Right cardiac atrium (tissue), 5 donors: ENCODE measurements at regions not wholly inside any gene's neighbourhood (a gene's known extent, or its start where the extent isn't known, plus 50 kb on each side); places are given as distances from the start of the nearest gene placed in this dataset.
A peak's percentile ranks its signal among the peaks of the same experiment; 100 is the strongest.

Source experiments
- ATAC-seq, 2 donors: fragments of 200-7000 bp; cut with Tn5 transposase; one replicate each; pipeline versions ENCODE4 v1.8.0 to v1.9.1; 2020; ENCODE audit warnings: moderate library complexity in 2 of 2, mild to moderate bottlenecking in 1 of 2
- DNase-seq, 3 donors: peaks; one replicate each; pipeline ENCODE4 v3.0.0-alpha.2; 2020
- H3K27ac ChIP-seq: one replicate; pipeline ENCODE4 v1.5.1; 2013; ENCODE audit warnings: mild to moderate bottlenecking, low read length, control low read depth, moderate library complexity
- H3K27me3 ChIP-seq: one replicate; pipeline ENCODE4 v1.6.1; 2013; ENCODE audit not compliant: control insufficient read depth, insufficient read depth
- H3K4me1 ChIP-seq: one replicate; pipeline ENCODE4 v1.6.1; 2013; ENCODE audit warnings: low read length; ENCODE audit not compliant: control insufficient read depth, insufficient read depth
- H3K4me3 ChIP-seq: one replicate; pipeline ENCODE4 v1.5.1; 2013; ENCODE audit warnings: low read length, control low read depth
- H3K9me3 ChIP-seq: one replicate; pipeline ENCODE4 v1.6.1; 2013; ENCODE audit warnings: low read length; ENCODE audit not compliant: control insufficient read depth
- WGBS: extraction: QIAGEN DNeasy Blood & Tissue Kit; methylation state at CpG from one replicate; pipeline ENCODE4 v1.1.7; 2013; 5-methylcytosine and 5-hydroxymethylcytosine counted together
- intact Hi-C, 4 donors: fragments of 100-400 bp; cut with DNase I; formaldehyde crosslinking; loops; one replicate each; pipeline versions ENCODE4 v1.11.0 to v1.14.0; 2022 to 2023
- donor health status: healthy with polysubstance abuse.
- donor health status: DM: no; HTN: yes; CAD: no.
- donor health status: DM: no; HTN: no; CAD: no.
- donor health status: DM: no; HTN: yes; CAD: no; lungs with severe emphysema.
- donor health status: DM: yes; HTN: yes; CAD: no.

- no peaks in the 10 kb centered on the region for H3K9me3 ChIP-seq
- H3K27me3 ChIP-seq = no peaks in the 10 kb centered on the region
- no peak overlapping the region for H3K27ac ChIP-seq
- no peak overlapping the region for H3K4me3 ChIP-seq
- no peaks in the 10 kb centered on the region for H3K4me1 ChIP-seq
- WGBS = 65% methylated on average over 6 of the region's 6 CpGs
- intact Hi-C loops = no loop called here
- DNase-seq (peak; percentile 53 to 67 (median 65)), ATAC-seq (peak; percentile 92 to 95)
Observed at GRCh38 chr1:99580451-99580850, 65.5 kb upstream of the PALMD start.

- Histone ChIP-seq H3K4me1 (no peaks in the 10 kb centered on the region), H3K4me3 (no peak overlapping the region), H3K9me3 (no peaks in the 10 kb centered on the region), H3K27me3 (no peaks in the 10 kb centered on the region), H3K27ac (no peak overlapping the region)
- no peak for ATAC-seq
- no peak for DNase-seq
- 84% methylated on average over 4 of the region's 4 CpGs for WGBS
- intact Hi-C loops = no loop called here
Observed at GRCh38 chr1:99587008-99587407, 58.9 kb upstream of the PALMD start.

- intact Hi-C loops = no loop called here
- Histone ChIP-seq H3K9me3 (no peaks in the 10 kb centered on the region), H3K27ac (no peak overlapping the region), H3K4me3 (no peak overlapping the region), H3K27me3 (no peaks in the 10 kb centered on the region), H3K4me1 (no peaks in the 10 kb centered on the region)
- DNase-seq (no peak), ATAC-seq (peak; percentile 71 to 95)
- 76% methylated on average over 4 of the region's 4 CpGs for WGBS
Observed at GRCh38 chr1:99589186-99589636, 56.7 kb upstream of the PALMD start.

- intact Hi-C loops = no loop called here
- Histone ChIP-seq H3K4me3 (no peak overlapping the region), H3K27me3 (no peaks in the 10 kb centered on the region), H3K4me1 (no peaks in the 10 kb centered on the region), H3K27ac (peak overlapping the region; percentile 36), H3K9me3 (no peaks in the 10 kb centered on the region)
- peak; percentile 42 to 64 (median 62) for DNase-seq
- 33% methylated on average over 4 of the region's 4 CpGs for WGBS
- ATAC-seq = peak; percentile 64 to 70
Observed at GRCh38 chr1:99590578-99591209, 55.2 kb upstream of the PALMD start.

GRCh38 chr1:99591886-99592285, 54.0 kb upstream of the PALMD start:
- Histone ChIP-seq H3K4me3 (no peak overlapping the region), H3K27ac (no peak overlapping the region), H3K4me1 (no peaks in the 10 kb centered on the region), H3K9me3 (no peaks in the 10 kb centered on the region), H3K27me3 (no peaks in the 10 kb centered on the region)
- no peak for ATAC-seq
- intact Hi-C loops = no loop called here
- WGBS = 52% methylated on average over 1 of the region's 1 CpG
- no peak for DNase-seq

GRCh38 chr1:99594205-99594604, 51.7 kb upstream of the PALMD start:
- Histone ChIP-seq H3K27ac (no peak overlapping the region), H3K4me3 (no peak overlapping the region), H3K4me1 (no peaks in the 10 kb centered on the region), H3K9me3 (no peaks in the 10 kb centered on the region), H3K27me3 (no peaks in the 10 kb centered on the region)
- intact Hi-C loops = no loop called here
- peak in 1 of 2 donors; percentile 63 for ATAC-seq
- no peak for DNase-seq
- WGBS = 46% methylated on average over 2 of the region's 2 CpGs

- Histone ChIP-seq H3K27me3 (no peaks in the 10 kb centered on the region), H3K9me3 (no peaks in the 10 kb centered on the region), H3K4me3 (no peak overlapping the region), H3K27ac (no peak overlapping the region), H3K4me1 (peaks cover 2% of the 10 kb centered on the region)
- no peak for ATAC-seq
- intact Hi-C loops = no loop called here
- DNase-seq = no peak
Observed at GRCh38 chr1:99595041-99595440, 50.9 kb upstream of the PALMD start.

GRCh38 chr1:99595441-99595840, 50.5 kb upstream of the PALMD start:
- no peak for ATAC-seq

More at GRCh38 chr1:99595441-99595840, 50.5 kb upstream of the PALMD start:
- 40% methylated on average over 2 of the region's 2 CpGs for WGBS
- H3K4me3 ChIP-seq = no peak overlapping the region
- DNase-seq = no peak
- no peaks in the 10 kb centered on the region for H3K27me3 ChIP-seq
- intact Hi-C loops = no loop called here
- H3K27ac ChIP-seq = no peak overlapping the region
- H3K4me1 ChIP-seq = peaks cover 2% of the 10 kb centered on the region
- H3K9me3 ChIP-seq = no peaks in the 10 kb centered on the region
